ENCODE measurements at regions not wholly inside any gene's neighbourhood (a gene's known extent, or its start where the extent isn't known, plus 50 kb on each side); places are given as distances from the start of the nearest gene placed in this dataset.

- POLR2A ChIA-PET, result no interaction called here
- H3K27ac Mint-ChIP-seq, result no peak overlapping the region
- no peak overlapping the region for H3K4me3 Mint-ChIP-seq
- H3K36me3 Mint-ChIP-seq, result no peaks in the 10 kb centered on the region
- peaks cover 0 to 8% (median 4%) of the 10 kb centered on the region in 7 donors for H3K4me1 Mint-ChIP-seq
- Histone ChIP-seq H3K27ac (ENCODE audit: low read depth, low read length) (no peak overlapping the region), H3K4me1 (ENCODE audit: control insufficient read depth in 2 of 2, insufficient read depth in 2 of 2, low read length in 2 of 2) (peaks cover 0 to 4% of the 10 kb centered on the region in 2 donors), H3K9me3 (ENCODE audit: control insufficient read depth in 2 of 3, low read length in 3 of 3) (no peaks in the 10 kb centered on the region), H3K27me3 (ENCODE audit: control insufficient read depth in 2 of 2, insufficient read depth in 2 of 2, low read length in 2 of 2) (peaks cover 0 to 5% of the 10 kb centered on the region in 2 donors), H3K4me3 (ENCODE audit: low read length) (no peak overlapping the region), H3K36me3 (ENCODE audit: control insufficient read depth in 2 of 3, insufficient read depth in 3 of 3, low read length in 3 of 3) (no peaks in the 10 kb centered on the region)
- CTCF ChIA-PET, result interaction anchor here (0.6 to 1.5 kb wide), 2 partner anchors 327 to 430 kb away, joined by 3 to 7 read pairs; no protein-coding TSS in a partner anchor
- no peak for DNase-seq
- no peaks in the 10 kb centered on the region for H3K9me3 Mint-ChIP-seq
- no peak for ATAC-seq
- intact Hi-C loops (cut with micrococcal nuclease), result no loop called here
- H3K27me3 Mint-ChIP-seq, result peaks cover 7 to 28% (median 7%) of the 10 kb centered on the region in 5 donors
Measured at GRCh38 chr10:25076506-25077177, 60.2 kb downstream of the THNSL1 start.

DNA sequence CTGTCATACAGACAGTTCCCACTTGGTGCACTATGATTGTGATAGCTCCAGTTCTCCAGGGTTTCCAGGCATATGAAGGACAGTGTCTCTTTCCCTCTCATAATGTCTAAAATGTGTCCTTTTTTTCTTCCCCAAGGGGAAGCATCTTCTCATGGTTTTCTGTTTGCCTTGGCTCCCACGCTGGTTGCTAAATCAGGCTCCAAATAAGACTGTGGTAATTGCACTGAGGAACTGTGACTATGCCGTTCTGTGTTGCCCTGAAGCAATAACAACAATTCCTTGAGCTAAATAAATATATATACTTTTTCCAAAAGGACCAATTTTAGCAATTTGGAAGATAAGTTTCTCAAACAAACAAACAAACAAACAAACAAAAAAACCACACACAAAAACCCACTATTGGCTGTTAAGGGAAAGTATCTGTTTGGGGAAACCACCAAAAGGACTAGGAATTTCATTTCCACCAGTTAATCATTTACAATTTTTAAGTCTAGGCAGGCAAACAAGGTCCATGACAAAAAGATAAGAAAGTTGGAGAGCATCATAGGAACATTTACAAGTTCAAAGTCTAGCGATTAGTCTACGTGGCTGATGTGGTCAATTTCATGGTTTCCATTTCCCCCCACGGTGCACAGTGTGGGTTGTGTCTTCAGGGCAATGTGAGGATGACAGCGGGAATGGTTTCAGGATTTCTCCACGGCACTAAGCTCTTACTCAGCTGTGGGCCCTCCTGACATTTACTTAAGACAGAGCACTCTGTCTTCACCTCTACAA, 62.4 kb downstream of the THNSL1 start:
- no peak overlapping the region for H3K4me3 Mint-ChIP-seq
- H3K4me1 Mint-ChIP-seq, result peaks cover 0 to 8% (median 4%) of the 10 kb centered on the region in 7 donors
- Histone ChIP-seq H3K36me3 (ENCODE audit: control insufficient read depth in 2 of 3, insufficient read depth in 3 of 3, low read length in 3 of 3) (no peaks in the 10 kb centered on the region), H3K4me1 (ENCODE audit: control insufficient read depth in 2 of 2, insufficient read depth in 2 of 2, low read length in 2 of 2) (peaks cover 0 to 4% of the 10 kb centered on the region in 2 donors), H3K27me3 (ENCODE audit: control insufficient read depth in 2 of 2, insufficient read depth in 2 of 2, low read length in 2 of 2) (peaks cover 0 to 5% of the 10 kb centered on the region in 2 donors), H3K9me3 (ENCODE audit: control insufficient read depth in 2 of 3, low read length in 3 of 3) (no peaks in the 10 kb centered on the region), H3K4me3 (ENCODE audit: low read length) (no peak overlapping the region), H3K27ac (ENCODE audit: low read depth, low read length) (no peak overlapping the region)
- H3K9me3 Mint-ChIP-seq, result no peaks in the 10 kb centered on the region
- DNase-seq (no peak), ATAC-seq (no peak)
- H3K27me3 Mint-ChIP-seq, result peaks cover 7 to 32% (median 12%) of the 10 kb centered on the region in 5 donors
- H3K27ac Mint-ChIP-seq, result peak overlapping the region in 1 of 9 donors; percentile 13
- CTCF ChIA-PET, result no interaction called here
- intact Hi-C loops (cut with micrococcal nuclease), result no loop called here
- POLR2A ChIA-PET, result no interaction called here
- H3K36me3 Mint-ChIP-seq, result no peaks in the 10 kb centered on the region

DNA sequence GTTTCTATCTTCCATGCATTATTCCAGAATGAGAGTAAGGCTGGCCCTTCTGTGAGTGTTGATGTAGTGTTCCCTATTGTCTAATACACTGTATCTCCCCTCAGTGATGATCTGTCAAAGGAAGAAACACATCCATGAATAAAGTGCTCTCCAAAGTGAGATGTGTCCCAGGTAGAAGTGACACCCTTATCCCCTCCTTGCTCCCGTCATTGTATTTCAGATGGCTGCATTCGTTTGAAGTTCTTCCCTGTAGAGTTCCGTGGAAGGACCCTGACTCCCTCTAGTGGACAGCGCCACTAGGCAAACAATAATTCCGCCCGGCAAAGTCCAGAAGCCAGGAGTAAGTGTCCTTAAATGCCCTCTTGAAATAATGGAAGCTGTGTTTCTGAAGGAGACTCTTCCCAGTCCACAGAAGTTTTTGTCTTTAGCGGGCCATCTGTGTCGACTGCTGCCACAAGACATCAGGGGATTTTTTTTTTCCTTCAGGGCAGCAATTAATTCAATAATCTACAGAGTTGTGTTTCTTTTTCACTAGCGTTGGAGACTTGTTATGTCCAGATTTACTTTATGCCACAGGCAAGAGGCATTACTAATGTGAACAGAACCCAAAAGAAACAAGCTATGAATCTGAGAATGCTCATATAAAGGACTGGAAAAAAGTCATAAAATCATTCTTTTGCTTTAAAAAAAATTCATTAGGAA, 64.6 kb downstream of the THNSL1 start:
- Mint-ChIP-seq H3K36me3 (no peaks in the 10 kb centered on the region), H3K4me3 (no peak overlapping the region), H3K4me1 (peaks cover 0 to 8% (median 4%) of the 10 kb centered on the region in 7 donors), H3K9me3 (no peaks in the 10 kb centered on the region), H3K27ac (no peak overlapping the region), H3K27me3 (peaks cover 0 to 23% (median 5%) of the 10 kb centered on the region in 5 donors)
- intact Hi-C loops (cut with micrococcal nuclease), result loop anchor here (1.0 to 10.0 kb wide), 12 partner anchors 64 to 884 kb away; partner anchors contain the start of genes ENKUR (in 2 of the 2), PRTFDC1 (in 2 of the 2) and THNSL1 (in 2 of the 2)
- POLR2A ChIA-PET, result interaction anchor here (1.8 kb wide), 1 partner anchor 458 kb away, joined by 4 read pairs; no protein-coding TSS in a partner anchor
- Histone ChIP-seq H3K27ac (ENCODE audit: low read depth, low read length) (no peak overlapping the region), H3K4me1 (ENCODE audit: control insufficient read depth in 2 of 2, insufficient read depth in 2 of 2, low read length in 2 of 2) (peaks cover 0 to 4% of the 10 kb centered on the region in 2 donors), H3K36me3 (ENCODE audit: control insufficient read depth in 2 of 3, insufficient read depth in 3 of 3, low read length in 3 of 3) (no peaks in the 10 kb centered on the region), H3K9me3 (ENCODE audit: control insufficient read depth in 2 of 3, low read length in 3 of 3) (no peaks in the 10 kb centered on the region), H3K27me3 (ENCODE audit: control insufficient read depth in 2 of 2, insufficient read depth in 2 of 2, low read length in 2 of 2) (peaks cover 0 to 4% of the 10 kb centered on the region in 2 donors), H3K4me3 (ENCODE audit: low read length) (no peak overlapping the region)
- CTCF ChIA-PET, result interaction anchor here (0.7 to 1.8 kb wide), 7 partner anchors 45 to 514 kb away, joined by 3 to 6 read pairs (median 3); no protein-coding TSS in a partner anchor
- ATAC-seq, result peak; percentile 79
- peak; percentile 4 to 53 (median 42) for DNase-seq

DNA sequence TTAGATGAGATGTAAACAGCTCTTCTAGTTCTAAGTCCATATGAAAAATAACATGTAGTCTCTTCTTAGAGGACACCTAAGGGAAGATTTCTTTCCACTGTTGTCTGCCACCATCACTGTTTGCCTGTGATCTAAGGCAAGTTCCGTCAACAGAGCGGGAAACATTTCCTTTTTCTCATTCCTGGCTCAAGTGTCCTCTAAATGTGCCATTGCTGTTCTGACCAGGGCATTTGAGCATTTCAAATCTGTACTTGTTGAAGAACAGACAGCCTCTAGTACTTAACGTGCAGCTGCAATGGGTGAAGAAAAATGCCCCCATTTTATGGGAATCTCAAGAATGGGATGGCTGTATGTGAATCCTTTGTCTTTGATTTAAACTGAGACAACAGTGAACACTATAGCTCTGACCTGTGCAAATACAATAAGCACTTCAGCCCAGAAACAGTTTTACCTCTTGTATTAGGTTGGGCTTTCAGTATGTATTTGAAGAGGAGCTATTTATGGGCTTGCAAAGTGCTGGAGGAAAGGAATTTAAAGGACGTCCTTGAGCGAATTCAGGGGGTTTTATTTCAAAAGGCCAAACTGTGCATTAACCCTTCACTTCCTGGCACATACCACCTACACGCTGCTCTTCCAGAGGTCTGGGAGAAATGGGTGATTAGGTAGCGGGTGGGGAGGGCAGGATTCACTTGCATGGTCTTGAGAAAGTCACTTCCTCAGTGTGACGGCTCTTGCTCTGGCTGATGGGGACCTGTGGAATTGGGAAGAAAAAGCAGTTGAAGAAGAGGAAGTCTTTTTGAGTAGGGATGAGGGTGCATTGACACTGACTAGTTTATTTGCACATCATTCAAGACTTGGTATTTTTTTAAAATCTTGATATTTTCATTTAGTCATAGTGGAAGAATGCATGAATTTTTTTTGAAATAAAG, 66.1 kb downstream of the THNSL1 start:
- H3K4me3 ChIP-seq (ENCODE audit: low read length), result no peak overlapping the region
- H3K27ac Mint-ChIP-seq, result peak overlapping the region in 1 of 9 donors; percentile 3
- H3K9me3 ChIP-seq (ENCODE audit: control insufficient read depth in 2 of 3, low read length in 3 of 3), result no peaks in the 10 kb centered on the region
- H3K36me3 ChIP-seq (ENCODE audit: control insufficient read depth in 2 of 3, insufficient read depth in 3 of 3, low read length in 3 of 3), result no peaks in the 10 kb centered on the region
- no peaks in the 10 kb centered on the region for H3K36me3 Mint-ChIP-seq
- H3K27me3 ChIP-seq (ENCODE audit: control insufficient read depth in 2 of 2, insufficient read depth in 2 of 2, low read length in 2 of 2), result peaks cover 0 to 4% of the 10 kb centered on the region in 2 donors
- no peak overlapping the region for H3K27ac ChIP-seq (ENCODE audit: low read depth, low read length)
- peaks cover 0 to 8% (median 4%) of the 10 kb centered on the region in 7 donors for H3K4me1 Mint-ChIP-seq
- CTCF ChIA-PET, result interaction anchor here (1.4 to 1.8 kb wide), 2 partner anchors 436 to 441 kb away, joined by 3 to 6 read pairs; no protein-coding TSS in a partner anchor
- H3K9me3 Mint-ChIP-seq, result no peaks in the 10 kb centered on the region
- peaks cover 0 to 24% (median 9%) of the 10 kb centered on the region in 5 donors for H3K27me3 Mint-ChIP-seq
- no peak for ATAC-seq
- intact Hi-C loops (cut with micrococcal nuclease), result loop anchor here (5.0 to 10.0 kb wide), 5 partner anchors 65 to 885 kb away; partner anchors contain the start of genes ENKUR (in 1 of the 2), PRTFDC1 (in 1 of the 2) and THNSL1 (in 1 of the 2)
- POLR2A ChIA-PET, result interaction anchor here (0.5 to 1.8 kb wide), 2 partner anchors 184 to 459 kb away, joined by 3 to 4 read pairs; no protein-coding TSS in a partner anchor
- H3K4me3 Mint-ChIP-seq, result no peak overlapping the region
- DNase-seq, result no peak
- peaks cover 0 to 4% of the 10 kb centered on the region in 2 donors for H3K4me1 ChIP-seq (ENCODE audit: control insufficient read depth in 2 of 2, insufficient read depth in 2 of 2, low read length in 2 of 2)

DNA sequence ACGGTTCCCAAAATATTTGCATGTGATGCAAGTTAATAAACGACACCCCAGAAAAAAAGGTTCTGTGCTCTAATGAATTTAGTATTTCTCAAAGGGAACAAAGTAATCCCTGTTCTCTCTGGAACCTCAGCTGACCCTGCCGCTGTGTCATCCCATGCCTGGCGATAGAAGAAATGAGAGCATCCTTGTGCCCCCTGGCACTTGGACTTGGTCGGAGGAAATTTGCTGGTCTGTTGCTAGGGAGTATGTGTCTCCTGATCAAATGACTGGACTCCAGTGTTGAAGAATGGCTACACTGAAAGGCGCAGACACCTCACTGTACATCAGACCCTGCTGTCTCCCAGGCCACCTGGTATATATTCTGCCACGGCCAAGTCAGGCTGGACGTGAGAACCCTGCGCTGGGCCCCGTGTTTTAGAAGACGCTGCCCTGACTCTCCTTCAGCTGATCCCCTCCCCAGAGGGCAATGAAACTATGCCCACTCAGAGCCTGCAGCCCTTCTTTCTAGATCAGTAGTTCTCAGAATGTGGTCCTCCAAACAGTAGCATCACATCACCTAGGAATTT, 67.2 kb downstream of the THNSL1 start:
- Histone ChIP-seq H3K4me1 (ENCODE audit: control insufficient read depth in 2 of 2, insufficient read depth in 2 of 2, low read length in 2 of 2) (peaks cover 0 to 4% of the 10 kb centered on the region in 2 donors), H3K36me3 (ENCODE audit: control insufficient read depth in 2 of 3, insufficient read depth in 3 of 3, low read length in 3 of 3) (no peaks in the 10 kb centered on the region), H3K27me3 (ENCODE audit: control insufficient read depth in 2 of 2, insufficient read depth in 2 of 2, low read length in 2 of 2) (peaks cover 0 to 4% of the 10 kb centered on the region in 2 donors), H3K27ac (ENCODE audit: low read depth, low read length) (no peak overlapping the region), H3K4me3 (ENCODE audit: low read length) (no peak overlapping the region), H3K9me3 (ENCODE audit: control insufficient read depth in 2 of 3, low read length in 3 of 3) (no peaks in the 10 kb centered on the region)
- H3K9me3 Mint-ChIP-seq, result no peaks in the 10 kb centered on the region
- ChIA-PET POLR2A (interaction anchor here (0.7 kb wide), 1 partner anchor 188 kb away, joined by 3 read pairs; no protein-coding TSS in a partner anchor), CTCF (interaction anchor here (0.6 kb wide), 1 partner anchor 471 kb away, joined by 3 read pairs; no protein-coding TSS in a partner anchor)
- H3K27me3 Mint-ChIP-seq, result peaks cover 0 to 24% (median 12%) of the 10 kb centered on the region in 5 donors
- no peak overlapping the region for H3K4me3 Mint-ChIP-seq
- no peak for DNase-seq
- no peaks in the 10 kb centered on the region for H3K36me3 Mint-ChIP-seq
- intact Hi-C loops (cut with micrococcal nuclease), result loop anchor here (5.0 to 10.0 kb wide), 5 partner anchors 66 to 886 kb away; partner anchors contain the start of genes ENKUR (in 1 of the 2), PRTFDC1 (in 1 of the 2) and THNSL1 (in 1 of the 2)
- no peak overlapping the region for H3K27ac Mint-ChIP-seq
- peaks cover 0 to 8% (median 4%) of the 10 kb centered on the region in 7 donors for H3K4me1 Mint-ChIP-seq
- no peak for ATAC-seq

Measured in naive thymus-derived CD4-positive, alpha-beta T cell (primary cell).